ENCODE measurements at regions not wholly inside any gene's neighbourhood (a gene's known extent, or its start where the extent isn't known, plus 50 kb on each side); places are given as distances from the start of the nearest gene placed in this dataset.

GRCh38 chr7:81600608-81601007 lies 169.2 kb downstream of the HGF start:
- H3K4me1 ChIP-seq (replicated peaks in 1 of 4; ENCODE audit: control insufficient read depth in 3 of 4, insufficient read depth in 4 of 4, low read length in 3 of 4) = no peaks in the 10 kb centered on the region
- WGBS, 2 experiments (ENCODE audit: extremely low coverage in 1 of 2, insufficient coverage in 1 of 2, insufficient read length in 1 of 2, insufficient replicate concordance in 2 of 2, low coverage in 1 of 2, low lambda C conversion rate in 2 of 2, missing lambda C conversion rate in 1 of 2) = 98% methylated on average over 2 of the region's 2 CpGs; no CpG with 5 or more reads in 1 of the 2 experiments
- H3K56ac ChIP-seq (replicated peaks; ENCODE audit: insufficient read length, low read depth, low read length) = no peak overlapping the region
- H3K23ac ChIP-seq (ENCODE audit: insufficient read length) = no peak overlapping the region
- no peak overlapping the region for H2BK12ac ChIP-seq (ENCODE audit: low read depth, low read length)
- CTCF ChIA-PET (ENCODE audit: partially characterized antibody) = no interaction called here
- no peaks in the 10 kb centered on the region for H3K79me1 ChIP-seq (ENCODE audit: low read depth, low read length)
- FAIRE-seq = no peak
- no peak overlapping the region for H2AFZ ChIP-seq (ENCODE audit: low read length)
- H3K4ac ChIP-seq (replicated peaks; ENCODE audit: insufficient read length, low read depth, low read length) = no peak overlapping the region
- no peaks in the 10 kb centered on the region for H3K23me2 ChIP-seq (ENCODE audit: low read depth, low read length)
- H3K4me2 ChIP-seq (ENCODE audit: insufficient read depth in 1 of 2, low read depth in 2 of 2, low read length in 2 of 2) = no peak overlapping the region
- H4K20me1 ChIP-seq (replicated peaks in 1 of 2; ENCODE audit: control insufficient read depth in 1 of 2, insufficient read depth in 2 of 2, low read length in 2 of 2) = no peaks in the 10 kb centered on the region
- H2BK15ac ChIP-seq (ENCODE audit: low read length) = no peak overlapping the region
- POLR2A ChIA-PET (ENCODE audit: partially characterized antibody) = no interaction called here
- H3K9me3 ChIP-seq (ENCODE audit: insufficient read depth in 2 of 2, low read depth in 1 of 2, low read length in 1 of 2) = no peaks in the 10 kb centered on the region
- no peaks in the 10 kb centered on the region for H3K79me2 ChIP-seq (ENCODE audit: control insufficient read depth in 1 of 2, insufficient read depth in 2 of 2, low read length in 2 of 2)
- H3K14ac ChIP-seq (ENCODE audit: insufficient read length) = no peak overlapping the region
- no peak overlapping the region for H3K9ac ChIP-seq (replicated peaks in 1 of 4; ENCODE audit: extremely low read depth in 1 of 4, low read depth in 3 of 4, low read length in 3 of 4)
- H3K27ac ChIP-seq (ENCODE audit: low read depth, low read length) = no peak overlapping the region
- no peak overlapping the region for H2BK5ac ChIP-seq (ENCODE audit: low read depth, low read length)
- H2BK120ac ChIP-seq (replicated peaks; ENCODE audit: low read depth, low read length) = no peak overlapping the region
- H3K27me3 ChIP-seq (replicated peaks in 1 of 4; ENCODE audit: control insufficient read depth in 3 of 4, extremely low read depth in 1 of 4, insufficient read depth in 3 of 4, low read length in 3 of 4) = no peaks in the 10 kb centered on the region
- no peak for TF ChIP-seq SIX5 (IDR thresholded peaks at IDR 0.05; ENCODE audit: low read depth, low read length)
- TF ChIP-seq ASH2L (IDR thresholded peaks at IDR 0.05; ENCODE audit: low read length) = no peak
- TF ChIP-seq CBX8 (IDR thresholded peaks at IDR 0.05; ENCODE audit: borderline replicate concordance, low read depth, low read length) = no peak
- no peak for TF ChIP-seq MAX (IDR thresholded peaks at IDR 0.05)
- no peak for TF ChIP-seq JUN (IDR thresholded peaks at IDR 0.05; ENCODE audit: low read depth, low read length)
- no peak for TF ChIP-seq TAF1 (IDR thresholded peaks at IDR 0.05; ENCODE audit: low read depth, low read length)
- no peak for TF ChIP-seq RNF2 (IDR thresholded peaks at IDR 0.05; ENCODE audit: borderline replicate concordance, low read depth, low read length, missing control alignments, poor library complexity, severe bottlenecking)
- no peak for TF ChIP-seq USF2 (IDR thresholded peaks at IDR 0.05; ENCODE audit: low read length)
- TF ChIP-seq GABPA (IDR thresholded peaks at IDR 0.05; ENCODE audit: borderline replicate concordance, insufficient read depth, low read length) = no peak
- TF ChIP-seq PHF8 (conservative IDR thresholded peaks at IDR 0.05; ENCODE audit: low read depth, low read length) = no peak
- no peak for TF ChIP-seq TAF7 (optimal IDR thresholded peaks at IDR 0.05; ENCODE audit: borderline replicate concordance, low read depth, low read length)
- no peak for TF ChIP-seq HDAC6 (IDR thresholded peaks at IDR 0.05; ENCODE audit: low read depth, low read length)
- H2AK5ac ChIP-seq (ENCODE audit: low read depth, low read length) = no peak overlapping the region
- no peaks in the 10 kb centered on the region for H3K36me3 ChIP-seq (ENCODE audit: control insufficient read depth in 2 of 4, insufficient read depth in 4 of 4, low read length in 3 of 4)
- no peak overlapping the region for H4K91ac ChIP-seq (replicated peaks; ENCODE audit: insufficient read length, low read length)
- H2BK20ac ChIP-seq (ENCODE audit: low read length) = no peak overlapping the region
- H4K8ac ChIP-seq (ENCODE audit: extremely low read depth, insufficient read depth, low read length) = no peak overlapping the region
- no peak for DNase-seq (ENCODE audit: low read depth in 1 of 2, low spot score in 2 of 2)
- H3K18ac ChIP-seq (ENCODE audit: extremely low read depth, low read length) = no peak overlapping the region
- no peak overlapping the region for H3K4me3 ChIP-seq (ENCODE audit: extremely low read depth in 1 of 4, insufficient read depth in 2 of 4, low read depth in 3 of 4, low read length in 4 of 4)
- no peak overlapping the region for H4K5ac ChIP-seq (ENCODE audit: insufficient read length, low read depth, low read length)
